Tibial nerve (tissue), 4 donors: ENCODE measurements at regions not wholly inside any gene's neighbourhood (a gene's known extent, or its start where the extent isn't known, plus 50 kb on each side); places are given as distances from the start of the nearest gene placed in this dataset.

Experiments
- EP300 ChIP-seq, 2 donors: sonication (generic); formaldehyde crosslinking; IDR thresholded peaks; one replicate each; pipeline ENCODE4 v1.6.1; 2017; ENCODE audit warnings: antibody characterized with exemption in 2 of 2, mild to moderate bottlenecking in 1 of 2
- TF ChIP-seq, protein P1 (sequence below), 5 experiments: fragments of 200-600 bp in 3 of 5; fragments of 450-650 bp in 2 of 5; sonication (generic) in 3 of 5; IDR thresholded peaks; one replicate each; pipeline ENCODE4 v1.5.1; 2016 to 2019; ENCODE audit warnings: antibody characterized with exemption in 5 of 5, mild to moderate bottlenecking in 3 of 5, moderate library complexity in 2 of 5

DNA sequence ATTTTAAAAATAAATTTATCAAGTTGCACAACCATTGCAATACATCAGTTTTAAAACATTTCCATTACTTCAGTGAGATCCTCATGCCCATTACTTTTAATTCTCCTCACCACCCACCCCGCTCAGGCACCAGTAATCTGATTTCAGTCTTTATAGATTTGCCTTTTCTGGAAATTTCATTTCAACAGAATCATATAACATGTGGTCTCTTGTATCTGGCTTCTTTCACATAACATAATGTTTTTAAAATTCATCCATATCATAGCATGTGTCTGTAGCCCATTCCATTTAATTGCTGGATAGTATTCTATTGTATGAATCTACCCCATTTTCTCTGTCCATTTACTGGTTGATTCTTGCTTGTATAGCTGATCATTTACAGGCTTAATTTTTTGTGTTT is 110.3 kb upstream of the TMEM108 start:
- TF ChIP-seq, protein P1, sequence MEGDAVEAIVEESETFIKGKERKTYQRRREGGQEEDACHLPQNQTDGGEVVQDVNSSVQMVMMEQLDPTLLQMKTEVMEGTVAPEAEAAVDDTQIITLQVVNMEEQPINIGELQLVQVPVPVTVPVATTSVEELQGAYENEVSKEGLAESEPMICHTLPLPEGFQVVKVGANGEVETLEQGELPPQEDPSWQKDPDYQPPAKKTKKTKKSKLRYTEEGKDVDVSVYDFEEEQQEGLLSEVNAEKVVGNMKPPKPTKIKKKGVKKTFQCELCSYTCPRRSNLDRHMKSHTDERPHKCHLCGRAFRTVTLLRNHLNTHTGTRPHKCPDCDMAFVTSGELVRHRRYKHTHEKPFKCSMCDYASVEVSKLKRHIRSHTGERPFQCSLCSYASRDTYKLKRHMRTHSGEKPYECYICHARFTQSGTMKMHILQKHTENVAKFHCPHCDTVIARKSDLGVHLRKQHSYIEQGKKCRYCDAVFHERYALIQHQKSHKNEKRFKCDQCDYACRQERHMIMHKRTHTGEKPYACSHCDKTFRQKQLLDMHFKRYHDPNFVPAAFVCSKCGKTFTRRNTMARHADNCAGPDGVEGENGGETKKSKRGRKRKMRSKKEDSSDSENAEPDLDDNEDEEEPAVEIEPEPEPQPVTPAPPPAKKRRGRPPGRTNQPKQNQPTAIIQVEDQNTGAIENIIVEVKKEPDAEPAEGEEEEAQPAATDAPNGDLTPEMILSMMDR (IDR thresholded peaks at IDR 0.05): no peak
- no peak for TF ChIP-seq EP300 (IDR thresholded peaks at IDR 0.05)
